ENCODE measurements at regions not wholly inside any gene's neighbourhood (a gene's known extent, or its start where the extent isn't known, plus 50 kb on each side); places are given as distances from the start of the nearest gene placed in this dataset.
A peak's percentile ranks its signal among the peaks of the same experiment; 100 is the strongest.

GRCh38 chr1:114315631-114316030, 162.0 kb upstream of the SYT6 start:
- DNase-seq (ENCODE audit: low read depth in 1 of 2, low spot score in 1 of 2): no peak

DNA sequence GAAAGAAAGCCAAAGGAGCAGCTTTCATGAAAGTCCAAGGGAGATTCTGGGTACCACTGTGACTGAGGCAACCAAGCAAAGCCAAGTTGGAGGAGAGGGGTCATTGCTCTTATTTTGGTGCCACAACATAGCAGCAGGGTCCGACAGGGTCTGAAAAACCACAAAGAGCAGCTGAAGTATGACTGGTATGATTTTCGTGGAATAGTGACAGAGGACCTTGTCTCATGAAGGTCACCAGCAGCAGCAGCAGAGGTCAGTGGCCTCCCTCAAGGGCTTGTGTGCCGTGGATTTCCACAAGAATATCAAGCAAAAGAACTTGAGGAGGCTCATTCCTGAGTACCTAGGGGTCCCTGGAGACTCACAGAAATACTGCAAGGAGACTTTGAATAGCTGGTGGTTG, 160.9 kb upstream of the SYT6 start:
- DNase-seq (ENCODE audit: low read depth in 1 of 2, low spot score in 1 of 2): no peak

- no peak for DNase-seq (ENCODE audit: low read depth in 1 of 2, low spot score in 1 of 2)
Observed at GRCh38 chr1:114314098-114314497, 160.4 kb upstream of the SYT6 start.

- no peak for DNase-seq (ENCODE audit: low read depth in 1 of 2, low spot score in 1 of 2)
Observed at GRCh38 chr1:114310695-114311271, 157.1 kb upstream of the SYT6 start.

DNA sequence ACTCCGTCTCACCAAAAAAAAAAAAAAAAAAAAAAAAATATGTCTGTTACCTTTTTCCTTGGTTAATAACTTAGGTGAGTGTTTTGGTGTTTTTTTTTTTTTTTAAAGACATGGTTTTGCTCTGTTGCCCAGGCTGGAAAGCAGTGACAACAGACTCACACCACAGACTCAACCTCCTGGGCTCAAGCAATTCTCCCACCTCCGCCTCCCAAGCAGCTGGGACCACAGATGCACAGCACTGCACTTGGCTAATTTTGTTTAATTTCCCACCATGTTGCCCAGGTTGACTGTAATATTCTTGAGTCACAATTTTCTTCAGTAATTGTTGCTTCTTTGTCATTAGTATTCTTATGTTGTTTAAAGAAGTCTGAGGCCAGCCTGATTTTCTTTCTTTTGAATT, 149.2 kb upstream of the SYT6 start:
- no peak for DNase-seq (ENCODE audit: low read depth in 1 of 2, low spot score in 1 of 2)

DNA sequence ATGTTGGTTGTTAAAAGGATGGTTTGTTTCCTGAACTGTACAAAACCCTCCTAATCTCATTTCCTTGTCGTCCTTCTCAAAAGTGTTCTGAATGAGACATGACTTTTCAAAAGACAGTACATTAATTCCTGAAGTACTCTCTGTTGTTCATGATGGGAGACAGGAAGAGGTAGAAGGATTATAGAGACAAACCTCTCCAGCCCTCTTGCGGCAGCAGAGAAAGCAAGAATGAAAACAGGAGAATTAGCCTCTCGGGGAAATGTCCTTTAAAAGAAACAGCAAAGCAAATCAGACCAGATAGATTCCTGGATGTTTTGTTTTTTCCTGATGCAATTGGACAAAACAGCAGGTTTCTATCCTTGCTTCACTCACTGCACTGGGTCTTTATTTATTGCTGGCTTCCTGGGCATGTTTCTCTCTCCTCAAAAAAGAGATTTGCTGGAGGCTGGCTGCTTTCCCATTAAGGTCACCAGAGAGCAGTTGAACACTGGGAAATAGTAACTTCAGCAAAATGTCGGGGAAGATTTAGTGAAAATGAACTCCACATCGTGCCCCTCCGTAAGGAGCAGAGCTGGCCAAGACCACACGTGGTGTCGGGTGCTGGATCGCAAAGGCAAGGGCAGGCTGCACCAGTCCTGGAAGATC, 145.8 kb upstream of the SYT6 start:
- no peak for DNase-seq (ENCODE audit: low read depth in 1 of 2, low spot score in 1 of 2)

DNA sequence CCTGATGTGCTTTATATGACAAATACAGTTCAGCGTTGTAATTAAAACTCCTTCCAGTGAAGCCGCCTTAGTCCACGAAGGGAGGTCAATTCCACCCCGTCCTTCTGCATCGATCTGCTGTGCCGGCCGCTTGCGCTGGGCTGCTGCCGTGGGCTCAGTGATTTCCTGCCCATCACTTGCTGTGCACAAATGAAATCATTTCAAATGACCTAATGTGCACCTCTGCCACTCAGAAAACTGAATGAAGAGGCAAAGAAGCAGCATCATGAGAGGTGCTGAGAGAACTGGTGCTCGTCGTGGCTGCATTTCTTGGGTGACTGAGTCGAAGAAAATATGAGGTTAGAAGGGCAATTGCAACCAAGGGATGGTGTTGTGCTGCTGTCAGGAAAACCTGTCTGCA, 144.3 kb upstream of the SYT6 start:
- no peak for DNase-seq (ENCODE audit: low read depth in 1 of 2, low spot score in 1 of 2)

DNA sequence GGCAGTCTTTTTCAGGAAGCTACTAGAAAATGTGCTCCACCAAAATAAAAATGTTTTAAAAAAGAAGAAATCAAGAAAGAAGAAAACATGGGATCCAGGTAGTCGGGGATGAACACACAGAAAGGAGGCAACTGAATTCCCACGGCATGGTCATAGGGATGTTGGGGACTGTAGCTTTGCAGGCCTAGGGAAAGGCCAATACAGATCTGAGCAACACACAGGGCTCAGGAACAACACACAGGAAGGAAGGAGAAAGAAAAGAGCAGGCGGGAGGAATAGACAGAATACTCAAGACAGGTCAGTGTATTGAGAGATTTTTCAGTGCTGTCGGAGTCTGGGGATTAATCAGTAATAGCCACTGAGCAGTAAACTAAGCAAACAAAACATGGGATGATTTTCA, 142.7 kb upstream of the SYT6 start:
- no peak for DNase-seq (ENCODE audit: low read depth in 1 of 2, low spot score in 1 of 2)

- no peak for DNase-seq (ENCODE audit: low read depth in 1 of 2, low spot score in 1 of 2)
Observed at GRCh38 chr1:114295321-114295720, 141.7 kb upstream of the SYT6 start.

DNA sequence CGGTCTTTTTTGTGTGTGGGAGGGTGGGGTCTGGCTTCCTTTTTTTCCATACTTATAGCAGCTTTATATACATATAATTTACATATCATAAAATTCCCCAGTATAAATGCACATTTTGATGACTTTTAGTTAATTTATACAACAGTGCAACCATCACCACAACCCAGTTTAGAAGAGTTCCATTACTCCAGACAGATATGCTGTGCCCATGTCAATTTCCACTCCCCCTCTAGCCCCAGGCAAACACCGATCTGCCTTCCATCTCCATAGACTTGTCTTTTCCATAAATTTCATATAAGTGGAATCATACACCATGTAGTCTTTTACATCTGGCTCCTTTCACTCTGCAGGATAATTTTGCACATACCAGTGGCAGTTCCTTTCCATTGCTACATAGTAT, 139.2 kb upstream of the SYT6 start:
- no peak for DNase-seq (ENCODE audit: low read depth in 1 of 2, low spot score in 1 of 2)

GRCh38 chr1:114292194-114292593, 138.5 kb upstream of the SYT6 start:
- DNase-seq (ENCODE audit: low read depth in 1 of 2, low spot score in 1 of 2): no peak

- DNase-seq (ENCODE audit: low read depth in 1 of 2, low spot score in 1 of 2): no peak
Observed at GRCh38 chr1:114290776-114291175, 137.1 kb upstream of the SYT6 start.

DNA sequence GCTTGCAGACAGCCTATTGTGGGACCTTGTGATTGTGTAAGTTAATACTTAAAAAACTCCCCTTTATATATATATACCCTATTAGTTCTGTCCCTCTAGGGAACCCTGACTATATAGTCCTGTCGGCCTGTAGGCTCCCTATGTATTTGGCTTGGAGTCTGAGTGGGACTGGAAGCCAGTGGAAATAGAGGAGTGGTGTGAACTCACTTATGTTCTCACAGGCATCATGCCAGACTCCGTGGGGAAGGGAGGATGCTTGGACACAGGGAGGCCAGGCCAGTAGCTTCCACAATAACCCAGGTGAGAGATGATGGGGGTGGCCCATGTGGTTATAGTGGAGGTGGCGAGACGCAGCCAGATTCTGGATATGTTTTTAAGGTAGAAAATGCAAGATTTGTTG, 136.7 kb upstream of the SYT6 start:
- DNase-seq (ENCODE audit: low read depth in 1 of 2, low spot score in 1 of 2): no peak

GRCh38 chr1:114289824-114290223, 136.2 kb upstream of the SYT6 start:
- DNase-seq (ENCODE audit: low read depth in 1 of 2, low spot score in 1 of 2): no peak

DNA sequence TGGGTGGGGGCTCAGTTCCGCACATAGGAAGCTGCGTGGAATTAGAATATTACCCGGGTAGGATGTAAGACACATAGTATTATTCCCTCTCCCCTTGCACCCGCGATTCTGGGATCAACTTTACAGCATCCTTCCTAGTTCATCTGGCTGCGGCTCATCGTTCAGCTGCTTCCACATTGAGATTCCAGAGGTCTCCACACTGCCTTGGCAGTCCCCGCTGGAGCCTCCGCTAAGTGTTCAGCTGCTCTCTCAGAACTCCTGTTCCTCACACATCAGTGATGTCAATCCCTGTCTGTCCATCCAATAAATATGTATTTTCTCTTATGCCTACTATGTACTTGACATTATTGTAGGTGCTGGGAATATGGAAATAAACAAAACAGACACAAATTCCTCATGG, 135.6 kb upstream of the SYT6 start:
- no peak for DNase-seq (ENCODE audit: low read depth in 1 of 2, low spot score in 1 of 2)

GRCh38 chr1:114286960-114287359, 133.3 kb upstream of the SYT6 start:
- DNase-seq (ENCODE audit: low read depth in 1 of 2, low spot score in 1 of 2): no peak

DNA sequence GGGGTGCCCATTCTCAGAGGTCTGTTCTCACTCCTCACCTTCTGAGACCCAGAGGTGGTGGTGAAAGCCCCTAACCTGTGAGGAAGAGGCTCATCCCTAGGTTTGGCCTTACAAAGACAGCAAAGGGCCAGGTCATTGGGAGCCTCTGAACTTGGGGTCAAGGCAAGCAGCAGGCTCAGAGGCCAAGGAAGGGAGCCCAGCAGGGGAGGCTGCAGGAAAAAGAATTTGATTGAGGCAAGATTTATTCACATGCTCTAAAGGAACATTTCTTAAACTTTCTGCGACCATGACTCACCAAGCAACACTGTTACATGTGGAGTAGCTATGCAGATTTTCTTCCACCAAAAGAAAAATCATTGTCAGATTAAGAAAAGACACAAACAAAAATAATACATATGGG, 132.5 kb upstream of the SYT6 start:
- DNase-seq (ENCODE audit: low read depth in 1 of 2, low spot score in 1 of 2): no peak

- DNase-seq (ENCODE audit: low read depth in 1 of 2, low spot score in 1 of 2): peak; percentile 58 to 65
Observed at GRCh38 chr1:114282751-114283403, 129.2 kb upstream of the SYT6 start.

GRCh38 chr1:114278911-114279310, 125.2 kb upstream of the SYT6 start:
- DNase-seq (ENCODE audit: low read depth in 1 of 2, low spot score in 1 of 2): no peak

GRCh38 chr1:114278430-114278829, 124.8 kb upstream of the SYT6 start:
- DNase-seq (ENCODE audit: low read depth in 1 of 2, low spot score in 1 of 2): no peak

DNA sequence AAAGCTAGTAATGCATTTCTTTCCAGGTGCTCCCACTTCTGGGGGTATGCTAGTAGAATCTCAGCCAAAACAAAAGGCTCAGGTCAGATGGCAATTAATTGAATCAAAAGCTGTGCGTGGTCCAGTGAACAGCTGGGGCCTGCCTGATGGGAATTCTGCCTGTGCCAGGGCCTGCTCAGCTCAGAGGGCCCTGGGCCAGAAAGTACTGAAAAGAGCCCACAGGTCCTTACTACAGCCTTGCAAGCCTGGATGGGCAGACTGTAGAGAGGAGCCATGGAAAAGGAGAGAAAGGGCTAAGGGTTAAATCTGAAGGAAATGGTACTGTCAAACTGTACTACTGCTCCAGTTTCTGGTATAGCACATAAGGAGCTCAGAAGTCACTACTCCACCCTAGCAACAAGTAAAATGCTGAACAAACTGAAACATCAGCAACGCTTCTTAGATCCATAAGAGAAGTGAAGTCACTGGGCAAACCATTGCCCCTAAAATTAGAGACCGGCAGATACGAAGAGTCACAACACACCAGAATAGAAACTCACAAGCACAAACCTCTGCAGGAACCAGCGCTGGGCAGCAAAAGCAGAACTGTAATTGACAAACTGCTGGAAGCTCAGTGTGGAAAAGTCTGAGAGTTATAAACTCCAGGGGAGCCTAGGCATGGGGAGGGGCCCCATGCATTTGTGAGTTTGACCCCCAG, 121.1 kb upstream of the SYT6 start:
- DNase-seq (ENCODE audit: low read depth in 1 of 2, low spot score in 1 of 2): no peak

GRCh38 chr1:114272593-114272992, 118.9 kb upstream of the SYT6 start:
- no peak for DNase-seq (ENCODE audit: low read depth in 1 of 2, low spot score in 1 of 2)

All from stimulated activated CD4-positive, alpha-beta T cell treated with anti-CD3 and anti-CD28 coated beads, Interleukin-15, amount 100 ng/mL, for 1 hour (primary cell).